ENCODE measurements at regions not wholly inside any gene's neighbourhood (a gene's known extent, or its start where the extent isn't known, plus 50 kb on each side); places are given as distances from the start of the nearest gene placed in this dataset.

DNA sequence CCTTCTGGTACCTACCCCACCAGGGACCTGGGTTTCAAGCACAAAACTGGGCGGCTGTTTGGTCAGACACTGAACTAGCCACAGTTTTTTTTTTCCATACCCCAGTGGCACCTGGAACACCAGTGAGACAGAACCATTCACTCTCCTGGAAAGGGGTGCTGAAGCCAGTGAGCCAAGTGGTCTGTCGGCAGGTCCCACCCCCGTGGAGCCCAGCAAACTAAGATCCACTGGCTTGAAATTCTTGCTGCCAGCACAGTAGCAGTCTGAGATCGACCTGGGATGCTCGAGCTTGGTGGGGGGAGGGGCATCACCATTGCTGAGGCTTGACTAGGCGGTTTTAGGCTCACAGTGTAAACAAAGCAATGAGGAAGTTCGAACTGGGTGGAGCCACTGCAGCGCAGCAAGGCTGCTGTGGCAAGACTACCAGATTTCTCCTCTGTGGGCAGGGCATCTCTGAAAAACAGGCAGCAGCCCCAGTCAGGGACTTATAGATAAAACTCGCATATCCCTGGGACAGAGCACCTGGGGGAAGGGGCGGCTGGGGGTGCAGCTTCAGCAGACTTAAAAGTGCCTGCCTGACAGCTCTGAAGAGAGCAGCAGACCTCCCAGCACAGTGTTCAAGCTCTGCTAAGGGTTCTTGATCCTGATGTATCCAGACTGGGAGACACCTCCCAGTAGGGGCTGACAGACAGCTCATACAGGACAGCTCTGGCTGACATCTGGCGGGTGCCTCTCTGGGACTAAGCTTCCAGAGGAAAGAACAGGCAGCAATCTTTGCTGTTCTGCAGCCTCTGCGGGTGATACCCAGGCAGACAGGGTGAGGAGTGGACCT is 223.0 kb downstream of the COX18 start:
- intact Hi-C loops (cut with micrococcal nuclease), result no loop called here
- TF ChIP-seq, protein P1, sequence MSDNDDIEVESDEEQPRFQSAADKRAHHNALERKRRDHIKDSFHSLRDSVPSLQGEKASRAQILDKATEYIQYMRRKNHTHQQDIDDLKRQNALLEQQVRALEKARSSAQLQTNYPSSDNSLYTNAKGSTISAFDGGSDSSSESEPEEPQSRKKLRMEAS (IDR thresholded peaks at IDR 0.05), result no peak
- TF ChIP-seq POLR2AphosphoS5 (IDR thresholded peaks at IDR 0.05; ENCODE audit: low read depth, low read length) (no peak), POLR2A (IDR thresholded peaks at IDR 0.05; ENCODE audit: borderline replicate concordance, extremely low read depth, insufficient read depth, insufficient read length) (no peak), CEBPB (IDR thresholded peaks at IDR 0.05; ENCODE audit: low read depth) (no peak), RAD21 (IDR thresholded peaks at IDR 0.05; ENCODE audit: low read depth) (no peak), SP1 (IDR thresholded peaks at IDR 0.05; ENCODE audit: low read depth) (no peak), EGR1 (IDR thresholded peaks at IDR 0.05; ENCODE audit: low read depth) (no peak), SIN3A (IDR thresholded peaks at IDR 0.05; ENCODE audit: low read depth) (no peak), EZH2 (IDR thresholded peaks at IDR 0.05) (no peak), YY1 (IDR thresholded peaks at IDR 0.05; ENCODE audit: extremely low read depth, insufficient replicate concordance, low read depth, low read length) (no peak), SRF (IDR thresholded peaks at IDR 0.05; ENCODE audit: low read depth) (no peak), FOSL1 (IDR thresholded peaks at IDR 0.05; ENCODE audit: low read depth) (no peak), JUND (IDR thresholded peaks at IDR 0.05) (no peak), ZFX (IDR thresholded peaks at IDR 0.05) (no peak), TCF7L2 (IDR thresholded peaks at IDR 0.05; ENCODE audit: borderline replicate concordance, extremely low read depth, insufficient read depth, insufficient read length) (no peak), EZH2phosphoT487 (IDR thresholded peaks at IDR 0.05; ENCODE audit: borderline replicate concordance) (no peak)
- TF ChIP-seq, protein P2, sequence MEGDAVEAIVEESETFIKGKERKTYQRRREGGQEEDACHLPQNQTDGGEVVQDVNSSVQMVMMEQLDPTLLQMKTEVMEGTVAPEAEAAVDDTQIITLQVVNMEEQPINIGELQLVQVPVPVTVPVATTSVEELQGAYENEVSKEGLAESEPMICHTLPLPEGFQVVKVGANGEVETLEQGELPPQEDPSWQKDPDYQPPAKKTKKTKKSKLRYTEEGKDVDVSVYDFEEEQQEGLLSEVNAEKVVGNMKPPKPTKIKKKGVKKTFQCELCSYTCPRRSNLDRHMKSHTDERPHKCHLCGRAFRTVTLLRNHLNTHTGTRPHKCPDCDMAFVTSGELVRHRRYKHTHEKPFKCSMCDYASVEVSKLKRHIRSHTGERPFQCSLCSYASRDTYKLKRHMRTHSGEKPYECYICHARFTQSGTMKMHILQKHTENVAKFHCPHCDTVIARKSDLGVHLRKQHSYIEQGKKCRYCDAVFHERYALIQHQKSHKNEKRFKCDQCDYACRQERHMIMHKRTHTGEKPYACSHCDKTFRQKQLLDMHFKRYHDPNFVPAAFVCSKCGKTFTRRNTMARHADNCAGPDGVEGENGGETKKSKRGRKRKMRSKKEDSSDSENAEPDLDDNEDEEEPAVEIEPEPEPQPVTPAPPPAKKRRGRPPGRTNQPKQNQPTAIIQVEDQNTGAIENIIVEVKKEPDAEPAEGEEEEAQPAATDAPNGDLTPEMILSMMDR (IDR thresholded peaks at IDR 0.05 in 2 of 3, conservative IDR thresholded peaks at IDR 0.05 in 1 of 3; ENCODE audit: borderline replicate concordance in 1 of 3, insufficient read depth in 1 of 3, low read depth in 2 of 3, low read length in 2 of 3), result no peak
- TF ChIP-seq, protein P3, sequence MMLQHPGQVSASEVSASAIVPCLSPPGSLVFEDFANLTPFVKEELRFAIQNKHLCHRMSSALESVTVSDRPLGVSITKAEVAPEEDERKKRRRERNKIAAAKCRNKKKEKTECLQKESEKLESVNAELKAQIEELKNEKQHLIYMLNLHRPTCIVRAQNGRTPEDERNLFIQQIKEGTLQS (IDR thresholded peaks at IDR 0.05), result no peak
- no peaks in the 10 kb centered on the region for H3K27me3 ChIP-seq (ENCODE audit: insufficient read depth, low read length)
- no peaks in the 10 kb centered on the region for H3K9me2 ChIP-seq (ENCODE audit: insufficient read depth)
- H3K4me3 ChIP-seq (replicated peaks in 1 of 2; ENCODE audit: low read depth in 1 of 2, low read length in 2 of 2), result no peak overlapping the region
- H2AFZ ChIP-seq (ENCODE audit: low read depth, low read length, poor library complexity, severe bottlenecking), result no peak overlapping the region
- H4K20me1 ChIP-seq (ENCODE audit: insufficient read depth), result no peaks in the 10 kb centered on the region
- no peaks in the 10 kb centered on the region for H3K9me3 ChIP-seq (ENCODE audit: control insufficient read depth in 1 of 2, insufficient read depth in 1 of 2, low read depth in 1 of 2, low read length in 2 of 2)
- ATAC-seq (no peak), DNase-seq (ENCODE audit: low read depth, low spot score) (no peak)
- H3K79me2 ChIP-seq (ENCODE audit: insufficient read depth, low read length), result no peaks in the 10 kb centered on the region
- peaks cover 0 to 3% of the 10 kb centered on the region in 2 experiments; a peak in 1 of 4 replicates for H3K4me1 ChIP-seq (ENCODE audit: control insufficient read depth in 1 of 2, insufficient read depth in 2 of 2, low read length in 2 of 2)
- CTCF ChIA-PET, result no interaction called here
- no peaks in the 10 kb centered on the region for H3K36me3 ChIP-seq (ENCODE audit: control insufficient read depth in 1 of 2, insufficient read depth in 2 of 2, low read length in 2 of 2)
- peak overlapping the region; percentile 17; the same call in 1 of the 2 replicates for H3K4me2 ChIP-seq (ENCODE audit: low read length)
- no peak overlapping the region for H3K9ac ChIP-seq (ENCODE audit: low read length)
- H3K27ac ChIP-seq (ENCODE audit: low read depth, low read length), result no peak overlapping the region
- no TSS peak for BruUV-seq (replicated peaks)
- RAD21 ChIA-PET (ENCODE audit: low non-redundant PET in 1 of 2, low total read pairs in 2 of 2, uncharacterized antibody in 2 of 2, unreplicated experiment in 2 of 2), result no interaction called here
- POLR2A ChIA-PET, result no interaction called here

Data from HCT116 (cell line).